Activated CD8-positive, alpha-beta memory T cell treated with anti-CD3 and anti-CD28 coated beads, Interleukin-2, amount 50 U/mL, for 48 hours (primary cell): ENCODE measurements at regions not wholly inside any gene's neighbourhood (a gene's known extent, or its start where the extent isn't known, plus 50 kb on each side); places are given as distances from the start of the nearest gene placed in this dataset.
A peak's percentile ranks its signal among the peaks of the same experiment; 100 is the strongest.

Experiments used
- DNase-seq: peaks from one replicate; pipeline ENCODE4 v3.0.0-alpha.2; 2020

DNA sequence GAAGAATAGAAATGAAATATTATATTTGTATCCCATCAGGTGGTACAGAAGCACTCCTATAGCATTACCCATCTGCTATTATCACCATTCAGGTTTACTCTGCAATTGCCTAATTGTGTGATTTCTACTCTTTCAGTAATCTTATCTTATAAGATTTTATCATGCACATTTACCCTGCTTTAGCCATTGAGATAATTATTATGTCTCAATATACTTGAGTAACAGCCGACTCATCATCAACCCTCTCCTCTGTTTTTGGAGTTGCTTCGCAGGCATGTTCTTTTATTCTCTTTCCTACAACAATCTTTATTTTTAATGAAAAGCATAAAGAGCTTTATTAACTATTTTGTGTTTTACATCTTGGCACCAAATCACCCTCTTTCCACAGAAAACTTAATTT lies 419.9 kb downstream of the LRIG3 start:
- no peak for DNase-seq

DNA sequence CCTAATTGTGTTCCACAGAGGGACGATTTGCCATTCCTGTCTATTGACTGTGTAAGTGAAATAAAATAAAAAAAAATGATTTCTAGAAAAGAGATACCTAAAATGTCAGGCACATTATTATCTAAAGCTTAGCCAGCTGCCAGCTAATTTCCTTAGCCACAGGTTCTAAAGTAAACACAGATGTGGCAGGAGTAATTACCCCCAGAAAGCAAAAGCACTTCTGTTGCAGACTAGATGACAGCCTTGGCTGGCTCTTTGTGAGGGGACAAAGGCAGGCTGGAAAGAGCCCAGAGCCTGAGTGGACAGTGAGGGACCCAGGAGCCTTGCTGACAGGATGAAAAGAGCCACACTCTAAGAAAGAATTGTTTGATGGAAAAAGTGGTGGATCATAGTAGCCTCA lies 418.1 kb downstream of the LRIG3 start:
- DNase-seq, result no peak

DNA sequence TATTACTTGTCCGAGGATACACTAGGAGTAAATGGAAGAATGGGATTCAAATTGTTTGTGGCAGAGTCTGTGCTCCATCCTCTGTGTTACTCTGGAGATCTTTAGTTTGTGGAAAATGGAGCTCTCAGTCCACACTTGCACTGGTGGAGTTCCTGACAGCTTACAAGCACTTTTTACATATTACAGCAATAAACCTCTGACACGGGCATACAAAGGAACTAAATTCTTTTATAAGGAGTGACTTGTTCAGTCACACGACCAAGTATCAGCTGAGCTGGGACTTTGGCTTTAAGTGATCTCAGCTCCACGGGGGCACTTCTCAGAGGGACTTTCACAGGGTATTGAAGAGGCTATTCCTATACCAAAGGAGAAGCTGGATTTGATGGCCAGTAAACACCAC lies 417.5 kb downstream of the LRIG3 start:
- DNase-seq, result no peak

DNA sequence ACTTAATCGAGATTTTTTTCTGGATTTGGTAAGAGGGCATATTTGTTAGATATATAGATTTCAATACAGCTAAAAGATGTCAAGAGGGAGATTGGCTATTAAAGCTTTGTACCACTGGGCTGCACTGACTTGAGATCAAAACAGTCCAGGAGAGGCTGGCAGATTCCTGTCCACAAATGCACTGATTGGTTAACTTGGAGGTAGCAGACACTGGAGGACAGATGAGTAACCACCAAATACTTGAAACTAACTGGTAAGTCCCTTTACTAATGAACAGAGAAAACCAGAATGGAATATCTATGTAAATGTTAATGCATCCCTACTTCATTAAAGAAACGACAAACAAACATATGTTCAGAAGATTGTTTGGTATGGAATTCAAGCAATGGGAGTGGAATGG lies 416.6 kb downstream of the LRIG3 start:
- DNase-seq, result no peak

DNA sequence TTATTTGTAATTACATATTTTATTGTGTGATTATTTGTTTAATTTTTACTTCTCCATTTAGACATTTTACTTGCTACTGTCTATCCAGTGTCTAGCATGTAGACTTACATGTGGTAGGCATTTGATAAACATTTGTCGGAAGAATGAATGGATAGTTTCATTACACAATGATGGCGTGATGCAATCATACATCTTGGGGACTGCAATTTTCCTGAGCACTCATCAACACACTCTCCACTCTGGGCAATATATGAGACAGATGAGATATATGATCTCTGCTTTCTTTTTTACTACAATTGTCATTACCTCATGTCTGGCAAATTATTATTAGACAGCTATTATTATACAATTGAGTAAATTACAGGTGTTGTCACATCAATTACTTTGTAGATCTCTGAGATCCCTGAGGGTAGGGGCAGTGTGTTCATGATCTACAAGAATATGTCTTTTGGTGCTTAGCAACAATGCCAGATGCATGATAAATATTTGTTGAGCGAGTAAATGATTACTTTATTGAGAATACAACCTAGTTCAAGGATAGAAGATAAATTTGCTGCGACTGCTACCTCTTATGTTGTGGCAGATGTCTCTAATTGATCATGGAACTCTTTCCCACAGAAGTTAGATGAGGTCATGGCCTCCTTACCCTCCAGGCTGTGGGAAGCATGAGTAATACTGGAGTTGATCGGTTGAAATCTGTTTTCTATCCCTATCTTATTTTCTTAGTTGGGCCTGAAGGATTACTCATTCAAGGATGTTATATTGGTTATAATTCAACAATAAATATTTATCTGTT lies 416.0 kb downstream of the LRIG3 start:
- DNase-seq, result no peak

DNA sequence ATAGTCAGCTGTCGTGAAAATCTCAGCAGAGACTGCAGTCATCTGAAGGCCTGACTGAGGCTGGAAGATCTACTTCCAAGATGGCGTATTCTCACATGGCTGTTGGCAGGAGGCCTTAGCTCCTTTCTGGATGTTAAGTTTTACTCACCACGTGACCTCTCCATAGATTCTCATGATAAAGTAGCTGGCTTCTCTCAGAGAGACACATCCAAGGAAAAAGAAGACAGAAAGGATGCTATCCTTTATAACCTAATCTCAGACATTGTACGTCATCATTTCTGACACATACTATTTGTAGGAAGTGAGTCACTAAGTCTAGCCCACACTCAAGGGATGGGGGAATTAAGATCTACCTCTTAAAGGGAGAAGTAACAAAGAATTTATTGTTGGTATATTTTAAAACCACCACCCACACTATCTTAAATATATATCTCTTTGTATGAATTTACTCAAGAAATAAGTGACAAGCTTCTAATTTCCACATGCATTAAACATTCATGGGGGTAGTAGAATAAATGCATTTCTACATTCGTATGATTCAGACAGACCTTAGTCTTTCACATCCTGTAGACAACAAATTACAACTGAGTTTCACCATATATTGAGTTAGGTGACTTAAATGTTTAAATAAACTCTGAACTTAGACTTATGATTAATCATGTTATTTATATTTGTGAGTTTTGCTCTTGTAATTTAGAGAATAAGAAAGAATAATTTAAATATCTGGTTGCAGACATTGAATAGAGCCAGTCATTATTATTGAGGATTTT lies 411.0 kb downstream of the LRIG3 start:
- DNase-seq, result no peak

DNA sequence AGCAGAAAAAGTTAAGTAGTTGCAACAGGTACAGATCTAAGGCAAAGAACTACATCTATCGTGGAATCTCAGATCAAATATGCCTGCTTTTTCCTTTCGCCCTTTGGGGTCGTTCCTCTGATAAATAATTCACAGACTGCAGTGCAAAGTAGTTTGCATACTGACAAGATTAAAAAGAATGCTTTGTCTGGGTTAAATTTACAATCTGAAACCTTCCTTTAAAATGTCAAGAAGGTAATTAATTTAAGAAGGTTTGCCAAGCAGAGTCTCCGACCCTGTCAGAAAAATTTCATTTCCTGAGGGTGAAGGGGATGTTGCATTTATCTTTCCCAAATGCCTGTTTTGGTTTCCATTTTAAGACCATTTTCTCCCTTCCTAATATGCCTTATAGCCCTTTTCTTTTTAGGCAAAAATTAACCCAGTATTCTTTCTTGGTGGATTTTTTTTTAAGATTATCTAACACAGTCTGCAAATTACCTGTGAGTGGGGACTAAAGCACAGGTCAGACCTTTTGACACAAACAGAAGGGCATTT lies 406.9 kb downstream of the LRIG3 start:
- no peak for DNase-seq

DNA sequence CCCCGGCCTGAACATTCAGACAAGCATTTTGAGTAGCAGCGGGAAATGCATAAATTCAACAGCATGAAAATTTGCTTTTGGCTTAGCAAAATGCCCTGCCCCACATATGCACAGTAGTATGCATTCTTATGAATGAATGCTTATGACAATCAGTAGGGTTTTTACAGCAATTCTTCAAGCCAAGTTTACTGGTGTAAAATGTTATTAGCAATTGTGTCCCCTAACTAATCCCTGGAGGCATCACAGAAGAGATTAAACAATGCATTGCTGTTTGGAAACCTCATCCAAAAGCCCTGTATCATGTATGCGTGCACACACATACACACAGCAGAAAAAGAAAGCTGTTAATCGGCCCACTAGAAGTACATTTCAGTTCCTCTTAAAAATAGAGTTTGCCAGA lies 406.5 kb downstream of the LRIG3 start:
- DNase-seq, result no peak

DNA sequence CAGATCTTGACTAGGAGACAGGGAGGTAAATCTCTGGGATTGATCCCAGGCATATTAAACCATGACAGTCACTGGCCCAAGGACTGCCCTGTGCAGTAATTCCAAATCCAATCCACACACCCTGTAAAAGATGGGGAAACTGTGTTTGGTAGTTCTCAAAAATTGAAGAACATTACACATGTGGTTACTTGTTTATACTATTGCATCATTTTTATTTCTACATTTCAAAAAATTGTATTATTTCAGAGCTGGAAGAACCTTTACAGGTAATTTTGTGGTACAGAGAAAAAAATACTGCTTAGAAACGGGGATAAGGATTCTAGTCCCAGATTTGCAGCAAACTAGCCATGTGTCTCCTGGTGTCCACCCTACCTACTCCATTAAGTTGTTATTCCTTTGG lies 400.5 kb downstream of the LRIG3 start:
- DNase-seq, result no peak

DNA sequence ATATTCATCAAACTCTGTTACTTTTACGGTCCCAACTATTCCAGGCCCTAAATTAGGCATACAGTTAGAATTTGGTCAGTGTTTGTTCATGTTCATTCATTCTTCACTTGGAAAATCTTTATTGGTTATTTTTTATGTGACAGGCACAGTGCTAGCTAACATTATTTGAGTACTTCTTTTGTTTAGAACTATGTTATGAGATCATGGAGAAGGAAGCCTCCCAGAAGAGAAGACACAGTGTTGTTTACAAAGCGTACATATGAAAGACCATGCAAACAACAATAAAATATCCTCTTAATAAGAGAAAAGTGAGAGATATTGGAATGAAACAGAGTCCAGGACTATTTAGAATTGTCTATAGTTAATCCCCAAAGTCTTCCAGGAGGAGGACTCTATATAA lies 399.2 kb downstream of the LRIG3 start:
- no peak for DNase-seq

DNA sequence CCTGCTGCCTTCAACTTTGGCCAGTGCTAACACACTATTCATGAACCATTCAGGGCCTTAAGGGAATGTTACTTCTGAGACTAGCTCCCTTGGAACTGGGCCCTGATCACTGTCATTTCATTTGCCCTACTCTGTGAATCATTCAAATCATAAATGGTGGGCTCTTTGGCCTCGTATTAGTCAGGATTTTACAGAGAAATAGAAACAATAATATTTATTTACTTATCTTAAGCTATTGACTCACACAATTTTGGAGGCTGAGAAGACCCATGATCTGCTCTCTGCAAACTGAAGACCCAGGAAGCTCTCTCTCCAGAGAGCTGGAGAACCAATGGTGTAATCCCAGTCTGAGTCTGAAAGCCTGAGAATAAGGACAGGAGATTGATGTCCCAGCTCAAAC lies 398.5 kb downstream of the LRIG3 start:
- DNase-seq, result no peak

DNA sequence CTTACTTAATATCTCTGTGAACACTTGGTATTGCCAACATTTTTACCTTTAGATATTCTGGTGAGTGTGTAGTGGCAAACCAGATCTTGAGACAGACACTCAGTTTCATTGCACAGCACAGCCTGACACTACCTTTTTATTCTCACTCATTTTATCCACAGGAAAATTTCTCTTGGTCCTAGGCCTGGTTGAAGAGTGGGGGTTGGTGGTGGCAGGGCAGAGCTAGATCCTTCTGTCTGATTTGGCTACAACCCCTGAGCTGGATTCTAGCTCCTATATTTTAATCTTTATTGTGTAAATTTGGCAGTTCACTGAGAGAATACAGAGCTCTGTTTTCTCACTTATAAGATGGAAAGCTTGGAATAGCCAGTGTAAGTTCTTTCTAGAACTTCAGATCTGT lies 396.9 kb downstream of the LRIG3 start:
- no peak for DNase-seq

DNA sequence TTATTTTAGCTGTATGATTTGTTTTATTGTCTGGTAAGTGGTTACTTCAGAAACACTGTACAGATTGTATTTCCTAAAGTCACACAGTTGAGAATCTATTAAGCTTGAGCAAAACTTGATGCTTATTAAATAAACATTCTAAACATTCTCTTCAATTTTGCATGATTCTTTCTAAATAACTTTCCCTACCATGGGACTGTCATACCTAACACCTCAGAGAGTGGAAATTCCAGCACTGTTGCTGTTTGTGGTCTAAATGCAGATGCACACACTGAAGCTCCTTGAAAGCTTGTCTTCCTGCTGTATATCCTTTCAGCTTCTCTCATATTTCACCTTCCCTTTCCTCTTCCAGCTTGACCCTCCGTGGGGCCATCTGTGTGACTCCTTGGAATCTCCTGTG lies 392.0 kb downstream of the LRIG3 start:
- no peak for DNase-seq

DNA sequence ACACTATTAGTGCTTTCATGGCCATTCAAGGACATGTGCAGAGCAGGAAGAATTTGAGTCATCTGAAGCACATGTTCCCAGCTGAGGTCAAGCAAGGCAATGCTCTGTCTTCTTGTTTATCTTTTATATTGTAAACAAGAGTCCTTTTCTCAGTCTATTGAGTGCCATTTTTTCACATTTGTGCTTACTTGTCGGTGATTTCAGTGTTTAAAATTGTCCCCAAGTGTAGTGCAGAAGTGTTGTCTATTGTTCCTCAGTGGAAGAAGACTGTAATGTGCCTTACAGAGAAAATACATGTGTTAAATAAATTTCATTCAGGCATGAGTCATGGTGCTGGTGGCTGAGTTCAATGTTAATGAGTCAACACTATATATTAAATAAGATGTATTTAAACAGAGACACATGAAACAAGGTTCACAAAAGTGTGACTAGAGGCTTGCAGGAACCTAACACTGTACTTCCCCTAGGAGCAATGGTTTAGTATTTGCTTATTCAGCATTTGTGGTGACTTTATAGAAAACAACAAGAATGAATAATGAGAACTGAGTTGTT lies 391.1 kb downstream of the LRIG3 start:
- DNase-seq, result no peak

DNA sequence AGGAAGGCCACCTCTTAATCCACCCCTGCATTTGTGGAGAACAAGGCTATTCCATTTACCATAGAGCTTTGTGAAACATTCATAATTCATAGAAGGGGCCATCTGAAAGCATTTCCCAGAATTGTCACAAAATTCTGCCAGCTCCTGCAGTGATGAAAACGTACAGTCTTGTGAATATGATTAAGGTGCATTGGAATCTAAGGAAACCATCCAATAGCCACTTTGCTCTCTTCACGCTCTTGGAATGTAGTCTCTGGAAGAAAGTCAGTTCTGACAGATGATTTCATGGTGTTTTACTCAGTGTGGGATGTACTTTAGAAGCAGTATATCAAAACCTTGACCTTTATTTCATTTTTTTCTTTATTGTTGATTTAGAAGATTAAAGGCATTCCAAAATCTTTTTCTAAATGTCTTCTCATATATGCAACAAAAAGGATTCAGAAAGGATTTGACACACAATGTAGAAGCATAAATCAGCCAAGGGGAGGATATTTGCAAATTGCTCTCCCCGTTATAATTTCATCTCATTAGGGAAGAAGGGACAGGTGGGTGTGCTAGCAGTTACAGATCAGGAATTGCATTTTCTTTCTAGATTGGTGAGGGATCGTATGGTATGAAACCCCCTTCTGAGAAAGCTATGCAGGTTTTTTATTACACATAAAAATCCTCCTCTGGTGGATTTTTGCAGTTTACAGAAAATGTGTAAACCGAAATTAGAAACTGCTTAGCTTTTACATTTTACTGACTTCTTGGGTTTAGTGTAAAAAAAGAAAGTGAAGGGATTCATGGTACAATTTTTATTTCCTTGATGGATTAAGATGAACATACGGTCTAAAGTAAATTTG lies 390.2 kb downstream of the LRIG3 start:
- DNase-seq, result no peak

DNA sequence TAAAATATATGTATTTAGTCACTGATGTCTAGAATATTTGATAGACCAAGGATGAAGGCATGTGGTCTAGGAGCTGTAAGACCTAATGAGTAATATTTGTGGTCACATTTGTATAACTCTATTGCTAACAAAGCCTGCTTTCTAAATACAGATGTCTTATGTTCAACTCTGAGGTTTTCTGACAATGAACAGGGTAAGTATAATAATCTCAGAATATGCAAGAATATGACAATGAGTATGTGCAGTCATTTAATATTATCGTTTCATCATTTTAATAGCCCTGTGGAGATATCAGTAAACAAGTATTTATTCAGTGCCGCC lies 389.6 kb downstream of the LRIG3 start:
- no peak for DNase-seq

DNA sequence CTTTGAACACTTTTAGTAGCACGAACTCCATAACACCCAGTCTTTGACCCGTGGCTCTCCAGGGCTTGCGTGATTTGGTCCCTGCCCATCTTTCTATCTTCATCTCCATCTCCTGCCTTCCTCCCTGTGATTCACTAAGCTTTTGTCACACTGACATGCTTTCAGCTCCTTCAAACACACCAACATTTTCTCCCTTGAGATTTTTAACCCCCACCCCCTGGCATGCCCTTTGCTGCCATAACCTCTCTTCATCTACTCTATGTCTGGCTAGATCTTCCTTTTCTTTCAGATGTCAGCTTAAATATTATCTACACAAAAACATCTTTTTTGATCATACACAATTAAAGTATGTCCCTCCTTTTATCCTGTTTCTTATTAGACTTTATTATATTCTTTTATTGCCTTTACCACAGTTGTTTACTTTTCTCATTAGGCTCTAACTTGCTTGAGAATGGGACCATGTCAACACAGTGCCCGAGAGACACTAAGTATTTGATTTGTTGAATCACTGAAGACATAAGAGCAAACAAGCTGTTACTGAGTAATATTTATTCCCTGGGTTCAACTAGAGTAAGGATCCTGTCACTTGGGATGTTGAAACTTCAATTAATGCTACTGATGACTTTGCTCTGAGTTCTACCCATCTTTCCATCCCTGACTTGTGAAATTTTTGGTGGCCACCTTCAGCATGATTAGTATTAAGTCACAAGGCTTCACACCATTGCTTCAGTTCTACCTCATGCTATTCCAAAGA lies 387.3 kb downstream of the LRIG3 start:
- no peak for DNase-seq

DNA sequence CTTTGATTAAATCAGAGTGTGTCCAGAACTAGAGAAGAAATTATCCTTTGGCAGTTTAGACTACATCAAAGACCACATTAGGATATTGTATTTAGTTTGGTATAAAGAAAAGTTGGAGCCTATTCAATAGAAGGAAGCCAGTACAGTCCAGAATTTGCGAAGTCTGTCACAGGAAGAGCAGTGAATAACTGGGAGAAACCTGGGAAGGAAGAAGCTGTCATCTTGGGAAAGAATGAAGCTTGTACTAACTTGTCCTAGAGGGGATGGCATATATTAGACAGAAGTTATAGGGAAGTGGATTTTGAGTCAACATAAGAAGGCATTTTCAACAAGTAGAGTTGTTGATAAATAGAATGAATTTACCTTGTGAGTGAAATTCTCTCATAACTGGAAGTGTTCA lies 386.7 kb downstream of the LRIG3 start:
- no peak for DNase-seq

DNA sequence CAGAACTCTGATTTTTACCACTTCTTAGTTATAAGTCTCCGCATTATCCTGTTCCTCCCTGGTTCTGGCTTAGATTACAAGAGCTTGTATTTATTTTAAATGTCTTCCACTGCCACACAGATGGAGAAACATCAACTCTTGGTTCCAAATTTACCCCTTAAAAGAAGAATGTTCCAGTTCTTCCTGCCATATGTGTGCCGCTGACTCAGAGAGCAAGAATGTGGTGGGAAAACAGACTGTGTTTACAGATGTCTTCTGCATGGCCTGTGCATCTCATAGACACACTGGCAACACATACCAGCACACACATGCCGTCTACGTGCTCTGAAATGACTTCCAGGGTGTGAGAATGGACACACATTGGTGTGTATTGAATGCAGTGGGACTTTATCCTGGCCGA lies 383.0 kb downstream of the LRIG3 start:
- DNase-seq, result no peak

DNA sequence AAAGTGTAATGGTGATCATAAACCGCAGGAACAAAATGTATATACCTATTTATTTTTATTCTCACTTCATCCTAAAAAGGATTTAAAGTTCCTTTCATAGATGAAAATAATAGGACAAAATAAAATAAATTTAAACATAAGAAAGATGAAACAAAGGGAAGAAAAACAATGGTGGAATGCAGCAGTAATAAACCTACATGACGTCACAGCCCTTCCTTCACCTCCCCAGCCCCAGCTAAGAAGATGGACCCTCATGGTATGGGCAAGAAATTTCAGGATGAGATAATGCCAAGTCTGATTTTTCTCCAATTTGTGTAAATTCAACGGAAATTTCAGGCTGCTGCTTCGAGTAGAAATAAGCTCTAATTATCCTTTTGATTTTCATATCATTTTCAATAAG lies 381.0 kb downstream of the LRIG3 start:
- no peak for DNase-seq

DNA sequence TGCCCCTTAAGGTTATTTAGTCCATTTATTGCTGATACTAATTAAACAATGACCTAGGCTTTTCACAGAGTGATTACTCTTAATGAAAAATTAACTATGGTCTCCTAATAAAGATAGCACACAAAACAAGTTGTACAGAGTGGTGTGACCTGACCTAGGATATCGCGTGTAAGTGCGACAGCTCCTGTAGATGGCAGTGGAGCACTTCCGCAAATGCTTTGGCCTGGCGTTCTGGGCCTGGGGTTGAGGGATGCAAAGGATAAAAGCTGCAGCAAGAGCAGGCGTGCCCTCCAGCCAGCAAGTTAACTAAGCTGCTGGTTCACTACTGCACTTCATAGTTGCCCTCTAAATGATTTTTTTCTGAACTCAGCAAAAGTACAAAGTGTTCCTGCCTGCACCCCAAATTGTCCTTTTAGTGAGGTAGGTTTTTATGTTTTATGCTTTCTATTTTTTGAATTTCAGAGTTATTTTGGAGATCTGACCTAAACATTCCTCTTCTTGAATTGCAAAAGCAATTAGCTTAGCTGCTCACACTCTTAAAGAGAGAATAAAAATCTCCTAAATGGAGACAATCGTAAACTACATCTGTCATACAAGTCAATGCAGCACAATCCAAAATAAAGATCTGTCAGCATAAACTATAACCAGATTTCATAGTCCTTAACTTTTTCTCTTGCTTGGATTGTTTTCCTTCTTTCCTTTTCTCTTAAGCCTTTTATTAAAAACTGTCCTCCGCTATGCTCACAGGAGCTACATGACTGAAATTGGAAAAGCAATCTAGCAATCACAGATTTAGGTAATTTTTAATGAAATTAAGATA lies 379.6 kb downstream of the LRIG3 start:
- peak; percentile 56 for DNase-seq

DNA sequence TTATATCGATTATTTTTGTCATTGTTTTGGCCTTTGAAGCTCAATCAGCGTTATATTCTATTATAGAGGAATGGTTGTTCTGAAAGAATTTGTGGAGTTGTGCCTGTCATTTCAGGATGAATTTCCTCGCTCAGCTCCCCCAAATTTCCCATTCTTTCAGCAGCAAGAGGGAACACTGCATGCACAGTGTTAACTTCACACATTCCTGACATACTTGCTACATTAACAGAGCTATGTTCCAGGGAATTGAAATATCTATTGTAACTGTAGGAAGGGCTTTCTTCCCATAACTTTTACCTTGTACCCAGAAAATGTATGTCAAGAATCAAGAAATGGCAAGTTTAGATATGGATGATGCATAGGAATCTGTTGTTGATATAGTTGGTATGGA lies 379.0 kb downstream of the LRIG3 start:
- DNase-seq, result no peak
